ENCODE measurements at regions not wholly inside any gene's neighbourhood (a gene's known extent, or its start where the extent isn't known, plus 50 kb on each side); places are given as distances from the start of the nearest gene placed in this dataset.

- DNase-seq (ENCODE audit: extremely low spot score in 2 of 2): no peak
- TF ChIP-seq POLR2AphosphoS5 (IDR thresholded peaks at IDR 0.05; ENCODE audit: insufficient read depth in 1 of 2, low read depth in 1 of 2) (no peak), CTCF (IDR thresholded peaks at IDR 0.05) (no peak)
- Histone ChIP-seq H3K36me3 (no peaks in the 10 kb centered on the region), H3K27me3 (no peaks in the 10 kb centered on the region), H3K27ac (no peak overlapping the region), H3K4me1 (no peaks in the 10 kb centered on the region), H3K4me3 (no peak overlapping the region), H3K9me3 (no peaks in the 10 kb centered on the region)
- intact Hi-C loops (cut with DNase I): no loop called here
Observed at GRCh38 chr16:65201511-65201910, 79.6 kb upstream of the CDH11 start.

GRCh38 chr16:65200857-65201256, 79.0 kb upstream of the CDH11 start:
- Histone ChIP-seq H3K4me3 (no peak overlapping the region), H3K4me1 (no peaks in the 10 kb centered on the region)
- TF ChIP-seq CTCF (IDR thresholded peaks at IDR 0.05): no peak
- no peak for TF ChIP-seq POLR2AphosphoS5 (IDR thresholded peaks at IDR 0.05; ENCODE audit: insufficient read depth in 1 of 2, low read depth in 1 of 2)
- no peak for TF ChIP-seq POLR2A (IDR thresholded peaks at IDR 0.05)

GRCh38 chr16:65200156-65200773, 78.4 kb upstream of the CDH11 start:
- H3K9me3 ChIP-seq: no peaks in the 10 kb centered on the region
- intact Hi-C loops (cut with DNase I): no loop called here
- H3K36me3 ChIP-seq: no peaks in the 10 kb centered on the region
- no peak overlapping the region for H3K27ac ChIP-seq
- H3K4me1 ChIP-seq: no peaks in the 10 kb centered on the region
- DNase-seq (ENCODE audit: extremely low spot score in 2 of 2): no peak
- H3K27me3 ChIP-seq: no peaks in the 10 kb centered on the region
- no peak for TF ChIP-seq POLR2AphosphoS5 (IDR thresholded peaks at IDR 0.05; ENCODE audit: insufficient read depth in 1 of 2, low read depth in 1 of 2)
- no peak for TF ChIP-seq CTCF (IDR thresholded peaks at IDR 0.05)
- no peak for TF ChIP-seq POLR2A (IDR thresholded peaks at IDR 0.05)
- no peak overlapping the region for H3K4me3 ChIP-seq

More at GRCh38 chr16:65200857-65201256, 79.0 kb upstream of the CDH11 start:
- no peaks in the 10 kb centered on the region for H3K27me3 ChIP-seq
- no peaks in the 10 kb centered on the region for H3K36me3 ChIP-seq
- intact Hi-C loops (cut with DNase I): no loop called here
- no peak for DNase-seq (ENCODE audit: extremely low spot score in 2 of 2)
- no peak overlapping the region for H3K27ac ChIP-seq
- no peaks in the 10 kb centered on the region for H3K9me3 ChIP-seq

GRCh38 chr16:65196420-65197075, 74.7 kb upstream of the CDH11 start:
- no peak overlapping the region for H3K4me3 ChIP-seq
- H3K4me1 ChIP-seq: no peaks in the 10 kb centered on the region
- H3K36me3 ChIP-seq: no peaks in the 10 kb centered on the region
- H3K9me3 ChIP-seq: no peaks in the 10 kb centered on the region
- H3K27ac ChIP-seq: no peak overlapping the region
- DNase-seq (ENCODE audit: extremely low spot score in 2 of 2): no peak
- no peaks in the 10 kb centered on the region for H3K27me3 ChIP-seq
- TF ChIP-seq CTCF (IDR thresholded peaks at IDR 0.05) (no peak), POLR2A (IDR thresholded peaks at IDR 0.05) (no peak), POLR2AphosphoS5 (IDR thresholded peaks at IDR 0.05; ENCODE audit: insufficient read depth in 1 of 2, low read depth in 1 of 2) (no peak)
- intact Hi-C loops (cut with DNase I): no loop called here

- TF ChIP-seq POLR2A (IDR thresholded peaks at IDR 0.05) (no peak), CTCF (IDR thresholded peaks at IDR 0.05) (no peak), POLR2AphosphoS5 (IDR thresholded peaks at IDR 0.05; ENCODE audit: insufficient read depth in 1 of 2, low read depth in 1 of 2) (no peak)
- Histone ChIP-seq H3K36me3 (no peaks in the 10 kb centered on the region), H3K9me3 (no peaks in the 10 kb centered on the region), H3K27me3 (no peaks in the 10 kb centered on the region), H3K27ac (no peak overlapping the region), H3K4me3 (no peak overlapping the region), H3K4me1 (no peaks in the 10 kb centered on the region)
- DNase-seq (ENCODE audit: extremely low spot score in 2 of 2): no peak
- intact Hi-C loops (cut with DNase I): no loop called here
Observed at GRCh38 chr16:65195998-65196397, 74.1 kb upstream of the CDH11 start.
